Activated CD4-positive, alpha-beta T cell treated with anti-CD3 and anti-CD28 coated beads, Interleukin-2, amount 50 U/mL, for 48 hours (primary cell): ENCODE measurements at regions not wholly inside any gene's neighbourhood (a gene's known extent, or its start where the extent isn't known, plus 50 kb on each side); places are given as distances from the start of the nearest gene placed in this dataset.
"Not testable (repeated sequence)": the region's sequence is repeated elsewhere in the genome, so short reads cannot be mapped to it uniquely, and the experiment has no call there.

ENCODE experiments used
- DNase-seq, 2 experiments: peaks; one replicate each; pipeline ENCODE4 v3.0.0-alpha.2; 2020

- DNase-seq: peak; percentile 5 to 21
These were observed 83.5 kb upstream of the SPTLC3 start for GRCh38 chr20:12925210-12925755.

GRCh38 chr20:12925863-12926793, 82.6 kb upstream of the SPTLC3 start:
- no peak for DNase-seq

DNA sequence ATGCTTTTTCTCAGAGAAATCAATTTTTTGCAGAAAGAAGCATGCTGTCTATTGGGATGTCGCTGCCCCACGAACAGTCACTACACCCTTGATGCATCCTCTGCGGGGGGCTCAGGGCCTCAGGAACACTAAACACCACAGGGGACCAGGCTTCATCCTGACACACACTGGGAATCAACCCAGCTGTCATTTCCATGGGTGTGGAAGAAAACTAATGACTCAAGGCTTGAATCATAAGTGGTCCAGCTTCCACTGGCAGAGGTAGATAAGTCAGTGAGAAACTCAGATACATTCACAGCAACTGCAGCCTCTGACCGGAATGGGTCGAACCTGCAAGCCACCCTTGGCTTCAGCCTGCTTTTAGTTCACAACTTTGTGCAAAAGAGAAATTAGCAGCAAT, 81.3 kb upstream of the SPTLC3 start:
- DNase-seq: no peak

GRCh38 chr20:12928358-12928754, 80.4 kb upstream of the SPTLC3 start:
- no peak for DNase-seq

DNA sequence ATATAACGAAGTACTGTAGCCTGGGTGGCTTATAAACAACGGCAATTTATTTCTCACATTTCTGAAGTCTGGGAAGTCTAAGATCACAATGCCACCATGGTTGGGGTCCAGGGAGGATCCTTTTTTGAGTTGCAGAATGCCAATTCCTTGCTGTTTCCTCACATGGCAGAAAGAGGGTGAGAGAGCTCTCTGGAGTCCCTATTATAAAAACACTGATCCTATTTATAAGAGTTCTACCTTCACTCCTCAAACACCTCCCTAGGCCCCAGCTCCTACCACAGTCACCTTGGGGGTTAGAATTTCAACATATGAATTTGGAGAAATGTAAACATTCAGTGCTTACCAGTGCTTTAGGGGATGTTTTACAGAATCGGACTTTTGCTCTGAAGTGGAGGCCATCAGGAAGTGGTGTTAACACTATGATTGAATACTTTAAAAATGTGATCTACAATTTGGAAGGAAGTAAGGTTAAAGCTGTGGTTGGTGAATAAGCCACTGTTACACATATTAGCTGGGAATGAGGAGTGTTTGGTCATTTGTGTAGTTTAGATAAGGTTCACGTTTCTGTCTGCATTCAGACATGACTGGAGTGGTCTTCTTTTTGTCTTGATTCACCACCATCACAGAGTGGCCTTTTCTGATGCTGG, 79.9 kb upstream of the SPTLC3 start:
- DNase-seq: no peak

DNA sequence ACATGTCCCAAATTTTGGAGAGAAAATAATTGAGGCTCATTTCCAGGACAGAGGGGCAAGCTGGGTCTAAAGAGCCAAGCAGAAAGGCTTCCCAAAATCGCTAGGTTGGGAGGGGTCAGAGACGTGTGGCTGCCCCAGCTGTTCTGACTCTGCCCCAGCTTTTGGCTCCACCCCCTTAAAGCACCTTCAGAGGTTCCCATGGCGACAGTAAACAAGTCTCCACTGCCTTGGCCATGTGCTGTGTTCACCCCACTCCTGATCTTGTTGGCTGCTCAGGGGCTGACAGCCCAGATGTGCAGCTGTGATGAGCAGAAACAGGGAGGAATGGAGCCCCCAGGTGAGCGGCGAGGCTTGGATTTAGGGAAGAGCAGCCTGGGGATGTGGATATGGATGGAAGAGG, 72.8 kb upstream of the SPTLC3 start:
- no peak for DNase-seq

- DNase-seq: no peak
These were observed 72.2 kb upstream of the SPTLC3 start for GRCh38 chr20:12936524-12936923.

DNA sequence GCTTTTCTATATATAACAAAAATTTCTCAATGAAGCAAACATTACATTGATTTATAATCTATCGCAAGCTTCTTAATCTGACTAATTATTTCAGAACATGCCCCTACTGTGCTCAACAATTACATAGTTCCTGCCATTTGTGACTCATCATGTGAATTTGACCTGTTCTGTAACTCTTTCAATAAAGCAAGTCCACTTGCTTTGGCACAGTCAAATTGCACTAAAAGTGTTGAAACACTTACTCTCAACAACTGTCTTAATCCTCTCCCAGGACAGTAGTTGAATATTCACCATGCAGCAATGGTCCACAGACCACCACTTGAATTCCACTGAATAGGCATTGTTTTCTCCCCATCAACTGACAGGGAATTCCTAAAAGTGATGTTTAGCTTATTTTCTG, 67.7 kb upstream of the SPTLC3 start:
- DNase-seq: no peak

DNA sequence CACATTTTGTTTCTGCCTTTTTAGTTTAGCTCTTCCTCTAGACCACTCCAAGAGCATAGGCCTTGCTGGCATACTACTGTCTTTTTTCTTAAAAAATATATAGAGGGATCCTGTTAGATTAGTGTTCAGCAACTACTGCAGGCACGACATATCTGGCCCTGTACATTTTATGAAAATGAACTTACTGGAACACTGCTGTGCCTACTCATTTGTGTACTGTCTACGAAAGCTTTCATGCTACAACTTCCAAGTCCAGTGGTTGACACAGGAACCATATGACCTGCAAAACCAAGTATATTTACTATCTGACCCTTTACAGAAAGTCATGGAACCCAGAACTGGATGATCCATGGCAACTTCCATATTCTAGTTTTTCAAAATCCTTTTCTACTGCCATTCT, 66.6 kb upstream of the SPTLC3 start:
- no peak for DNase-seq

DNA sequence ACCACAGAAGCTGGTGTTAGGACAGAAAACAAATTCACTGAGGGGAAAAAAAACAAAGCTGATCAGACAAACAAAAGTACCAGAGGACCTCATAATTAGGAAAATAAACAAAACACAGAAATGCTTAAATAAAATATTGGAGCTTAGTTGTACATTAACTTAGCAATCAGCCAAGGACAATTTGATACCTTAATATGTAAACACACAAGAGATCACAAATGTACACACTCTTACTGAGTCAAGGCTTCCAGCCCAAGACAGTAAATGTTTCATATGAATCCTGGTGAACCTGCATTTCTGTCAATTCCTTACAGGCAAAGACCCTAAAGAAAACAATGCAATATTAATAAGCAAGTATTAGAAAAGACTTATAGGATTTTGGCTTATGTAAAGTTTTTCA, 62.0 kb upstream of the SPTLC3 start:
- no peak for DNase-seq

- no peak for DNase-seq
These were observed 61.1 kb upstream of the SPTLC3 start for GRCh38 chr20:12947691-12948090.

DNA sequence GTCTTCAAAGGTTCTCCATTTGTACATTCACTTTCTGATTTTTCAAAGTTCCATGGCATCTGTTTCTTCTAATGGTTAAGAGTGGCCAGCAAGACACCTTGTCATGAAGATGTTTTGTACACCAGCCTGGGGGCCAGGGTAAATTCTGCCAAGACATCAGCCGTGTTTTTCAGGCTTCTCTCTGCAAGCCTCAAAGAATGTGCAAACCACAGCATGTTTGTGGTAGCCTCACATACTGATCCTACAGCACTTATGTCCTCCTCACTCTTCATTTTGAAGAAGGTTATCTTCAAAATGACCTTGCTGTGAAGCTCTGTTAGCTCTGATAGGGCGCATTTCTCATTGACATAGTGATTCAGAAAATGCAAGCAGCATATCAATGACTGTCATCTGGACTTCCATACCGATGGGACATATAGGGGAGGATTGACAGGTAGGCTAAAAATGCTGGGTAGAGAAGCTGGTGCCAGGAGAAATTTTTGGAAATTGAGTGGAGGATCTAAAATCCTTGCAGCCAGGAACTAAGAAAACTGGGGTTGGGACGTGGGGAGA, 59.3 kb upstream of the SPTLC3 start:
- no peak for DNase-seq

- DNase-seq: not testable (repeated sequence)
These were observed 54.5 kb upstream of the SPTLC3 start for GRCh38 chr20:12954254-12954653.

- no peak for DNase-seq
These were observed 53.2 kb upstream of the SPTLC3 start for GRCh38 chr20:12955611-12956010.

DNA sequence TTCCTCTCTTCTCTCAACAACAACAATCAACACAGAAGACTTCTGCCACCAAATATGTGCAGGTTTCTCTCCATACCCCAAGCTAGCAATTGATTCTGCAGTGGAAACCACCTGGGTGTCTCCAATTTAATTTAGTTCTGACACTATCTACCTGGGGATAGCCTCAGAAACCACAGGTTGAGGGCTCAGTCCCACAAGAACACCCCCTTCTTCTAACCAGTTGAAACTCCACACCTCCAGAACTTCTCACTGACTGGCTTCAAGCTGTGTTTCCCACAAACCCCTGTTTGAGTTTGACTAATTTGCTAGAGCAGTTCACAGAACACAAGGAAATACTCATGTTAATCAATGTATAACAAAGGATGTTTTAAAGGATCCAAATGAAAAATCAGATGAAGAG, 52.5 kb upstream of the SPTLC3 start:
- no peak for DNase-seq

DNA sequence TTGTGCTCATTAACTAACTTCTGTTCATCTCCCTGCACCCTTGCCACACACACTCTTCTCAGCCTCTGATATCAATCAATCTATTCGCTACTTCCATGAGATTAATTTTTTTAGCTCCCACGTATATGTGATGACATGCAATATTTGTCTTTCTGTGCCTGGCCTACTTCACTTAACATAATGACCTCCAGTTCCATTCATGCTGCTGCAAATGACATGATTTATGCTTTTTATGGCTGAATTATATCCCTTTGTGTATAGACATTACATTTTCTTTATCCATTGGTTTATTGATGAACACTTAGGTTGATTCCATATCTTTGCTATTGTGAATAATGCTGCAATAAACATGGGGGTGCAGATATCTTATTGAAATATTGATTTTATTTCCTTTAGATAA, 50.8 kb upstream of the SPTLC3 start:
- DNase-seq: no peak
